COLO668 (cell line): ENCODE measurements at regions not wholly inside any gene's neighbourhood (a gene's known extent, or its start where the extent isn't known, plus 50 kb on each side); places are given as distances from the start of the nearest gene placed in this dataset.

Experiments
- DNase-seq: peaks from one replicate; lab custom pipeline; 2025; ENCODE audit not compliant: unreplicated experiment; lab: John Stamatoyannopoulos, UW

GRCh38 chrX:39809331-39809730 is 288.4 kb downstream of the BCOR start:
- DNase-seq: no peak

GRCh38 chrX:39810901-39811300 is 286.9 kb downstream of the BCOR start:
- no peak for DNase-seq

DNA sequence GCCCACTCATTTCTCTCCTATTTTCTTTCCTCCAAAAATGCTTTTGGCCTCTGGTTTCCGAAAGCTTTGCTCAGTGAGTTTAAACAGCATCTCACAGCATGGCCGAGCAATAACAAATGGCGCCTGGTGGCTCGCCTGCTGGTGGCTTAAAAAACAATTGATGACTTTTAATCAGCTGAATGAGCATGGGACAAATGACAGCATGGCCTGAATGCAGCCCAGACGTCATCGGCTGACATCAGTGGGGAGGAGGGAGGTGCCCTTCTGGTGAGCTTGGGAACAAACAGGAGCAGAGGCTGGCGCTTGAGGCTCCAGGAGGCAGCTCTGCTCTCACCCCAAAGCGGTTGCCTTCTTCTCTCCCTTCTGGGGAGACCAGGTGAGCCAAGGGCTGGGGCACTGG is 286.4 kb downstream of the BCOR start:
- no peak for DNase-seq

DNA sequence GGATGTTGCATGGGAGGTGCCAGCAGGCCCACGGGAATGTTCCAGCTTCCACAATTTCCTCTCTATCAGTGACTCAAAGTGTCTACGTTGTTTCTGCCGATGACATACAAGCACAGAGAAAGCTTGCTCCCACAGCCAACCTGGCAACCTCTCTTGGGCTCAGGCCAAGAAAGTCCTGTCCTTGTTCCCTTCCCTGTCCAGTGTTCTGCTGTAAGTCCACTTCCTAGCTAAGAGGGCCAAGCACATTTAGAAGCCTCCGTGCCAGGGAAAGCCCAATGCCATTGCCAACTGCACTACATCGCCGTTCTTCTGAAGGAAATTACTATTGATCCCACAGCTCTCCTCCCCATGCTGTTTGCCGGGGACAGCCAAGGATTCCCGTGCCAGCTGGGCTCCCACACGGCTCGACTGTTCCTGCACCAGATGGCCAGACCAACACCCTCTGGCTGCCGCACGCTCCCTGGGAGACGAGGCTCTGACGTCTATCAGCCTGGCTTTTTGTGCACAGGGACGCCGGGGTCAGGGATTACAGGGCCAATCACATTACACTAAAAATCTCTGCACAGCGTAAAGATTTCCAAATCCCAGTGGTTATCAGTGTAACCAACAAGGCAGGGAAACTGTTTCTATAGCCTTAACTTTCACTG is 284.0 kb downstream of the BCOR start:
- peak; percentile 49 for DNase-seq

- peak; percentile 18 for DNase-seq
Observed at GRCh38 chrX:39814391-39814790, 283.4 kb downstream of the BCOR start.

GRCh38 chrX:39815631-39816030 is 282.1 kb downstream of the BCOR start:
- DNase-seq: peak; percentile 3

DNA sequence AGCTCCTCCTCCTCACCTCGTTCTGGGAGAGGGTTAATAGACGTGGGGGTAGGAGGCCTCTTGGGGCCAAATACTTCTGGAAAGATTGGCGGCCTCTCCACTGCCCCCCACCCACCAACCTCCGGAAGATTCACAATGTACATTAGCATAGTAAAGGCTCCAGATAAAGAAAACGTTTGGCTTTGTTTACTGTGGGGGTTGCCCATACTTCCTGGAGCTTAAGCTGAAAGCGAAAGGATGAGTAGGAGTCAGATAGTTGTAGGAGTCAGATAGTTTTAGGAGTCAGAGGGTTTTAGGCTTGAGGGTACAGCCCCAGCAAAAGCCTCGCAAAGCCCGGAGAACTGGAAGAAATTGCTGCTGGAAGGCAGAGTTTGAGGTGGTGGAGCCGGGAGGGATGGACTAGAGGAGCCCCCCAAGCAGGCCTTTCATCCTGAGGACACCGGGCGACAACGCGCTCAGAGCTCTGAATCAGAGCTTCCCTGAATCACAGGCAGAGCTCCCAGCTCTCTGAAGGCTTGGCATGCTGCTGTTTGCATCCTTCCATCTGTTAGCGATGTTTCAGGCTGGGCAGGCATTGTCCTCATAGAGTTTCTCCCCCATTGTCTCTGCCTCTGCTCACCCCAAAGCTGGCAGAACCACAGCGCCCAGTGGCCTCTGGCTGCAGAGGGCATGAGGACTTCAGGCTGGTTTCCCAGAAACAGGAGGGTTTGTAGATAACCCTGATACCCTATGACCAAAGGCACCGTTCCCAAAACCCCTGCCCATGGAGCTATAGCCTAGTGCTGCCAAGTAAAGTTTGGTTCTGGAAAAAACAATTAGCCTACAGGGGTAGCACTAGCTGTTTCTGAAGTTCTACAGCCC is 280.7 kb downstream of the BCOR start:
- no peak for DNase-seq

- DNase-seq: no peak
Observed at GRCh38 chrX:39817754-39818470, 279.8 kb downstream of the BCOR start.

GRCh38 chrX:39818750-39819149 is 279.0 kb downstream of the BCOR start:
- DNase-seq: no peak

DNA sequence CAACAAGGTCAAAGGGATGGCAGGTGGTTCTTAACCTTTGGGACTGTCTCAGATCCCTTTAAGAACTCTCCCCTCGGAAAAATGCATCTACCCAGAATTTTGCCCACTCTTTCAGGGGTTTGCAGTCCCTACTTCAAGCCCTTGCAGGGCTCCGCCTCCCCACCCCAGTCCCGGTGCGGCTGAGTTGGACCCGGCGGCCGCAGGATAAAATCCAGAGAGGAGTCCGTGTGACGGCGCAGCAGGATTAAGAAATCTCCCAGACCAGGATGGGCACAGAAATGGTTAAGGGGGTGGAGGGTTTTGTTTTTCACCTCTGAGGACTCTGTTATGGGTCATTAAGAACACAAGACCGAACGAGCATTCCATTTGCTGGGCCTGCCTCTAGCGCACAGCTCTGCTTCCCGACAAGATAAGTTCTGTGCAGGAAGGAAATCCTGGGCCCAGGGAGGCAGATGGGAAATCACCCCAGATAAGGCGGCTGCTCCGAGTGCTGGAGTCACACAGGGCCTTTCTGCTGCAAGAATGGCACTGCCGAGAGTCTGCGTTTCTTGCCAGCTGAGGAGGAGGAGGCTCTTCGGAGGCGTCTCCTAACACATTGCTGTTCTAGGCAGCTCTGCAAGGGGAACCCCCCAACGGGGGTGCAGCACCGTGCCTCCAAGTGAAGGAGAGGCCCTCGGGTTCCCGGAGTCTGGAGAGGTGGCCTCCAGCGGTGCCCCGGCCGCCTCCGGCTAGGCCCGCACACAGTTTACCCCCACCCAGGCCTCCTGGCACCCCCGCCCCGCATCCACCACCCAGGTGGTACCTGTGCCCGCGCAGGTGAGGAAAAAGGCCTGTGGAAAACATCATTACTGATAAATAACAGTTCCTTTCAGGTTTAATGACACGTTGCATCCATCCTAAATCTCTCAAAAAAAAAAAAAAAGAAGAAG is 277.6 kb downstream of the BCOR start:
- DNase-seq: peak; percentile 11

- DNase-seq: peak; percentile 57
Observed at GRCh38 chrX:39820938-39821708, 276.6 kb downstream of the BCOR start.

GRCh38 chrX:39821709-39822095 is 276.1 kb downstream of the BCOR start:
- DNase-seq: no peak

- no peak for DNase-seq
Observed at GRCh38 chrX:39822133-39822748, 275.5 kb downstream of the BCOR start.

DNA sequence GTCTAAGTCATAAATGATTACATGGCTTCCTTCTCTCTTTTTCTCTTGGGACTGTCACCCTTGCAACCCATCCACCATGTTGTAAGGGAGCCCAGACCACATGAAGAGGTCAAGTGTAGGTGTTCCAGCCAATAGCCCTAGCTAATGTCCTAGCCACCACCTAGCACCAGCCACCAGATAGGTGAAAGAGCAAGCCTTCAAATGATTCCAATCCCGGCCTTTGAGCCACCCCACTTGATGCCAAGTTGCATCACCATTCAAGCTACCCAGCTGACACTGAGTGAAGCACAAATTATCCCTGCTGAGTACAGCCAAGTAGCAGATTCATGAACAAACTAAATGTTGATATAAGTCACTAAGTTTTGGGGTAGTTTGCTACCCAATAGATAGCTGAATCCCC is 274.3 kb downstream of the BCOR start:
- DNase-seq: no peak

DNA sequence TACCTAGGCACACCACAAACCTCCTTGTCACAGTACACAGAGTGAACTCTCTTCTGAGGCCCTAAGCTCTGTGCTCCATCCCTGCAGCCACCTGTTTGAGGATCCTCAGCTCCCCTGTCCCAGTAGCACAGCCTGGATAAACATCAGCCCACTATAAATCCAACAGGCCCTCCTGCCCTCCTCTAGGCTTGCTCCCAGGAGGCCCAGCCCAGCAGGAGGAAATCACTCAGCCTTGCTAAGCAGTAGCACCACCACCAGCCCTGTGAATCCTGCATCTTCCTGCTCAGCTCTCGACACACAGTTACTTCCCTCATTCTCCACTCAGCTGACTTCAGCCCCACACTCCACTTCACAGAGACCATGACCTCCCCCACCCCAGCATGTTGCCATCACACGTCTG is 273.9 kb downstream of the BCOR start:
- no peak for DNase-seq

DNA sequence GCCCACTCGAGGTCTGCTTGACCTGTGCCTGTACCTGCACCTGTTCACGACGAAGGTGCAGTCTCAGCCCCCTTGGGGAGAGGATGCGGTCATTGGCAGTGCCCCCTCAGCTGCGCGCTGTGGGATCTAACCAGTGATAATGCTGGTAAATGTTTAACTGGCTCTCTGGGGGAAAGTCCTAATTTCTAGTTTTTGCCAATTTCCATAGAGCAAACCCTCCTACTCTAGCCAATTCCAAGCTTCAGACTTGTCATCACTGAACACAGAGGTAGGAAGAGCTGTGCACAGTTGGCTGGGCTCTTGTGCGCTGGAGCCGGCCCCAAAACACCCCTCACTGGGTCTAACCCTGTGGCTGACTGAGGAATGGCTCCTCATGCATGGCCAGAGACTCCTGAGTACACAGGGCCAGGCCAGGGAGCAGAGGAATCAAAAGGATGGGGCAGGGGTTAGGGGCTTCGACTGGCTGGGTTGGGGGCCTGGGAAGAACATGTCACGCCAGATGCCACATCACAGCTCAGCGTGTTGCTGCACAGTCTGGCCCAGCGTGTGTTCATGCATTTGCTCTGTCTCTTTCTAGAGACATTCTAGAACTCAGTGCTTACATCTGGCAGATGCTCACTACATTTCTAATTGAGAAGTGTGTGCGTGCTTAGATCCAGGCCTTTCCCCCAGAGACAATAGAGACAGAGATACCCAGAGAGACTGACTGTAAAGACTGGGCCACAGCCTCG is 270.8 kb downstream of the BCOR start:
- DNase-seq: no peak

DNA sequence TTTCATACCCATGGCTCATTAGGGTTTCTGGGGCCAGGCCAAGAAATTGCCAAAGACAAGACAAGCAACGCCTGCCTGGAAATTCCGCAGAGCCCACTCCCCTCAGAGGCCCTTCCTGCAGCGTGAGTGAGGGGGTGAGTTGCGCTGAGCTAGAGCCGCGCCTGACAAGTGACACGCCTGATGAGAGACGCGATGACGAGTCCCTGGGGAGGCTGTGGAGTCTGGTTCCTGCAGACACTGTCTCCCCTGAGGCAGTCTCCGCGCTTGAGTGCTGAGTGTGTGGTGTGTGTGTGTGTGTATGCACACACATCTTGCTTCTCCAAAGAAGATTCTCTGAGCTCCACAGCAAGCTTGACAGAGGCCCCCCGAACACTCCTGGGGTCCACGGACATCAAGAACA is 269.8 kb downstream of the BCOR start:
- no peak for DNase-seq

DNA sequence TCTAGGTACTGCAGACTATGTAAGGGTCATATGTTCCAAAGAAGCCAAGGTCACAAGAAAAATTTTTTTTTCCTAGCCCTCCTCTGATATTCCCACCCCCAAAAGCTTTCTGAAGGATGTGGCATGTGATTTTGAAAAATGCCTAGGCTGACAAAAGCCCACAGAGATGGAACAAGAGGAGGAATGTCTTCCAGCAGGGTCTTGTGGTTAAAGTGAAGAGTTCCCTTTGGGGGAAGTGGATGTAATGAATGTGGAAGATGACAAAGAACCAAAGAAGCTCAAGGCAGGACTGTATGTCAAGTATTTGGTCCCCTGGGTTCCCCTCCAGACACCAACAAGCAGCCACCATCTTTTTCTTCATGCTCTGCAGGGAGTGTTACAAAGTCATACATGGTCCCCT is 268.8 kb downstream of the BCOR start:
- DNase-seq: no peak

GRCh38 chrX:39829965-39830364 is 267.8 kb downstream of the BCOR start:
- DNase-seq: no peak
